ENCODE measurements at regions not wholly inside any gene's neighbourhood (a gene's known extent, or its start where the extent isn't known, plus 50 kb on each side); places are given as distances from the start of the nearest gene placed in this dataset.

DNA sequence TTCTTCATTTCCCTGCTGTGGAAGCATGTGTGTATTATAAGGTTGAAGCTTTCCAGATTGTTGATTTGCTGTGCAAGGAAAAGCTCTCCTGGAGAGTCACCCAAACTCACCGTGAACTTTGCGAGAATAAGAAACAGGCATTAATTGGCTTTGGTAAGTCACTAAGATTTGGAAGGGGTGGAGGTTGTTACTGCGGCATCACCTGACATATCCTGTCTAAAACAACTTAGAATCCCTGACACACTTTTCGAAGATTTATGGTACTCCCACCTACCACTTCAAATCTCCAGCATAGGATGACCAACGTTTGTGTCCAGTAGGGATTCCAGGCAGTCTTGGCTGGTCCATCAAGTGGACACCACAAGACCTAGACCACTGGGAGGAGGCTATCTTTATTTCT, 518.3 kb downstream of the MN1 start:
- H3K4me3 Mint-ChIP-seq: no peak overlapping the region
- Histone ChIP-seq H4K20me1 (ENCODE audit: control insufficient read depth, insufficient read depth, insufficient read length) (no peaks in the 10 kb centered on the region), H3K27me3 (ENCODE audit: insufficient read depth, low read length) (no peaks in the 10 kb centered on the region), H3K79me1 (ENCODE audit: insufficient read depth, low read depth, low read length, poor library complexity, severe bottlenecking) (no peaks in the 10 kb centered on the region), H2AK5ac (ENCODE audit: insufficient read length, low read length) (no peak overlapping the region), H3K27ac (ENCODE audit: insufficient read length, low read depth, low read length) (no peak overlapping the region), H3K9me3 (ENCODE audit: control insufficient read depth, low read depth, low read length) (no peaks in the 10 kb centered on the region), H2AFZ (ENCODE audit: low read length) (no peak overlapping the region), H4K5ac (ENCODE audit: insufficient read length, low read depth, low read length) (no peak overlapping the region), H3K4me2 (ENCODE audit: insufficient read depth, insufficient read length, low read length) (no peak overlapping the region), H2BK5ac (ENCODE audit: insufficient read length, low read length) (no peak overlapping the region), H3K4ac (ENCODE audit: low read depth, low read length) (no peak overlapping the region), H4K8ac (replicated peaks; ENCODE audit: insufficient read length, low read depth, low read length) (no peak overlapping the region), H3K23me2 (ENCODE audit: insufficient read length, low read depth, low read length, poor library complexity, severe bottlenecking) (no peaks in the 10 kb centered on the region), H2BK120ac (ENCODE audit: low read depth, low read length, poor library complexity, severe bottlenecking) (no peak overlapping the region), H2BK12ac (ENCODE audit: insufficient read length, low read depth, low read length) (no peak overlapping the region), H3K23ac (ENCODE audit: insufficient read length, low read depth, low read length) (no peak overlapping the region), H3K79me2 (ENCODE audit: insufficient read depth, low read length) (no peaks in the 10 kb centered on the region), H3K14ac (ENCODE audit: insufficient read depth, low read length) (no peak overlapping the region), H3K4me1 (ENCODE audit: insufficient read depth, low read length) (no peaks in the 10 kb centered on the region), H2BK20ac (ENCODE audit: low read depth, low read length, poor library complexity, severe bottlenecking) (no peak overlapping the region), H3K56ac (ENCODE audit: insufficient read length, low read depth, low read length) (no peak overlapping the region), H2BK15ac (ENCODE audit: low read depth, low read length) (no peak overlapping the region), H3K9ac (ENCODE audit: extremely low read depth, insufficient read length, low read length) (no peak overlapping the region), H3K18ac (ENCODE audit: insufficient read length, low read depth, low read length) (no peak overlapping the region), H3T11ph (ENCODE audit: low read length) (no peak overlapping the region), H4K91ac (ENCODE audit: insufficient read length, low read depth, low read length) (no peak overlapping the region)
- peaks cover 17% of the 10 kb centered on the region for H3K27me3 Mint-ChIP-seq (ENCODE audit: low read depth)
- peaks cover 0 to 2% of the 10 kb centered on the region in 2 experiments; a peak in 1 of 4 replicates for H3K4me1 Mint-ChIP-seq
- H3K9me3 Mint-ChIP-seq: peaks cover 7 to 8% of the 10 kb centered on the region in 2 experiments; a peak in 4 of 5 replicates
- no CpG with 5 or more reads among the region's 5 CpGs for WGBS (ENCODE audit: extremely low coverage, insufficient read length, low lambda C conversion rate)
- TF ChIP-seq CTCF (conservative IDR thresholded peaks at IDR 0.05): no peak
- peaks cover 0 to 7% (median 0%) of the 10 kb centered on the region in 3 experiments; a peak in 1 of 7 replicates for H3K36me3 Mint-ChIP-seq (ENCODE audit: insufficient read depth in 1 of 3, low read depth in 3 of 3)
- DNase-seq: no peak
- no peak overlapping the region for H3K27ac Mint-ChIP-seq
